NCI-H1417 treated with DMSO at 0.1 percent for 48 hours (cell line): ENCODE measurements at regions not wholly inside any gene's neighbourhood (a gene's known extent, or its start where the extent isn't known, plus 50 kb on each side); places are given as distances from the start of the nearest gene placed in this dataset.

Experiments
- DNase-seq: peaks from one replicate; lab custom pipeline; 2025; lab: John Stamatoyannopoulos, UW

- DNase-seq = no peak
Observed at GRCh38 chr18:65146482-65147021, 604.3 kb upstream of the CDH7 start.

- no peak for DNase-seq
Observed at GRCh38 chr18:65145312-65145711, 605.5 kb upstream of the CDH7 start.

DNA sequence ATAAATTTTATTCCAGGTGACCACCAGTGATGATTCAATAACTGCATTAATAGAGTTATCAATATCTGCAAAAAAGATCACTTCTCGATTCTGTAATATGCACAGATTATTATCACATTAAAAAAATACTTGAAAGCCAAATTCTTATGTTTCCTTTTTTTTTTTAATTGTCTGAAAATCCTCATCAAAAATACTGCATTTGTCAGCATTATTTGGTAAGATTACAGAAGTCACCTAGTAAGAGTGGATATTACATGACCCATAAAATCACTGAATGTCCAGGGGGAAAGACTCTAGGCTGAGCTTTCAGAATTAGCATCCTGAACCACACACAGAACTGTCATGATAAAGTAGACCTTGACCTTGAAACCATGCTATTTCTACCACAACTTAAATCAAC is 617.2 kb upstream of the CDH7 start:
- no peak for DNase-seq

DNA sequence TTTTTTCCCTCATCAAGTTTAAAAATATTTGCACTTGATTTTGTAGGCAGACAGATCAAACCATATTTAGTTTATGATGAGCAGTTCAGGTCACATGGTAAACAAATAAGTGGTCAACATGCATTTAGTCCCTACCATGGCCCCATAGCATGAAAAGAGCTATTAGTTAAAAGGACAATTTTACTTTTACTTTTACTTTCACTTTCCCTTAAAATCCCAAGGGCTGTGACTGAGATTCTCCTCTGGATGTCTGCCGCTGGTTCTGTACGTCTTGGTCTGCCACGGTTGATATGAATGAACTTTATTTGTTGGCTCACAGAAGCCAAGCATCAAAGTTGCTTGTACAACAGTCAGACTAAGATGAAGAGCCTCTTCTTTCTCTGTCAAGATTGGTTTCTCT is 626.2 kb upstream of the CDH7 start:
- no peak for DNase-seq

GRCh38 chr18:65103864-65104263 is 646.9 kb upstream of the CDH7 start:
- no peak for DNase-seq

- DNase-seq = no peak
Observed at GRCh38 chr18:65093346-65093745, 657.5 kb upstream of the CDH7 start.

DNA sequence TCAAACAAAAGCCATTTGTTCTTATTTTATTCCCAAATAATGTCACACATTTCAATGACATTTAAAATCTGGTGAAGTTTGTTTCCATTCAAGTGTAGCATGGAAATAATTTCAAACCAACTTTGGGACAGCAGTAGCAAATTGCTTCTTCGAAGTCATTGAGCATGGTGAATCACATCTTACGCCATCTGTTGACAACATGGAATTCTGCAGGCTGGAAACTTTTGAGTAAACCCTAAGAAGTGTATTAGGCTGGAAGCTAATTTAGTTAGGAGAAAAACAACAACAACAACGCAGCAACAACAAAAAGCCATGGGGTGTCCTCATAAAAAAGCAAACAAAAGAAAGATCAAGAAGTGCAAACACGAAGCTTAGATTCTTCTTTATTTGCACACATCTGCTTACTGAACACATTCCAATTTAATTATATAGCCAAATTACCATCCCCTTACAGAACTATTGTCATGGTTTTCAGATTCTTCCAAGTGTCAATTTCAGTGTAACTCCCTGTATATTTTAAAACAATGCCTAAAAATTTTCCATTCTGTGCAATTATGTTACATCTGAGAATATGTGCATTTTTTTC is 659.0 kb upstream of the CDH7 start:
- no peak for DNase-seq

DNA sequence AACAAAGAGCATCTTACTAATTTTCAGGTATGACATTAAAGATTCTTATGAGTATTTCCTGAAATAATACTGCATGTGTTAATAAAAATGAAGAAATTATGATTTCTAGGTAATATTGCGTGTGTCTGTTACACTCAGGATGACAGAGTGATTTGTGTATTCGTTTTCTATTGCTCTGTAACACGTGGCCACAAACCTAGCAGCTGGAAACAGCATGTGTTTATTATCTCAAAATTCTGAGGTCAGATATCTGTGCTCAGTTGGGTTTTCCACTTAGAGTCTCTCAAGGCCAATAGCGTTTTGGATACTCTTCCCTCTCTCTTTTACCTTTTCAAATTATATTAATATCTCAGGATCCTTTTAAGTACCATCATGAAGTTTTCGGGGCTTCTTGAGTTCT is 667.9 kb upstream of the CDH7 start:
- DNase-seq = no peak

- DNase-seq = no peak
Observed at GRCh38 chr18:65081786-65082185, 669.0 kb upstream of the CDH7 start.

GRCh38 chr18:65073060-65073550 is 677.7 kb upstream of the CDH7 start:
- DNase-seq = no peak

GRCh38 chr18:65057439-65058083 is 693.3 kb upstream of the CDH7 start:
- DNase-seq = no peak

- DNase-seq = no peak
Observed at GRCh38 chr18:65056575-65056974, 694.2 kb upstream of the CDH7 start.

DNA sequence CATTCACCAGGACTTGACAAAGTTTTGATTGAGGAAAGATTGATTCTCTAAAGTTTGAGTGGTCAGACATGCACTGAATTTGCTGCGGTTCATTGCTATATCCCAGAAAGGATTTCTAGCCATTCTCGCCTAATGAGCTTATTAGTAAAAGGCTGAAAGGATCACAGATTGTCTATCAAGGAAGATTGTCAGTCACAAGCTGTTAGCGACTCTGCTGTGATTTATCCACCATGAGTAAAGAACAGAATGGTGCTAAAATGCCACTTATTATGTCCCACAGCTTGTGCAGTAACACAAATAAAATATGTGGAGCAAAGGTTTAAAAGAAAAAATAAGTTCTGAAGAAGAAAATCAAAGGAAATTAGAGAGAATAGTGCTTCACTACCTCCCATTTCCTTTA is 701.2 kb upstream of the CDH7 start:
- DNase-seq = no peak

GRCh38 chr18:65039578-65039977 is 711.2 kb upstream of the CDH7 start:
- DNase-seq = no peak

DNA sequence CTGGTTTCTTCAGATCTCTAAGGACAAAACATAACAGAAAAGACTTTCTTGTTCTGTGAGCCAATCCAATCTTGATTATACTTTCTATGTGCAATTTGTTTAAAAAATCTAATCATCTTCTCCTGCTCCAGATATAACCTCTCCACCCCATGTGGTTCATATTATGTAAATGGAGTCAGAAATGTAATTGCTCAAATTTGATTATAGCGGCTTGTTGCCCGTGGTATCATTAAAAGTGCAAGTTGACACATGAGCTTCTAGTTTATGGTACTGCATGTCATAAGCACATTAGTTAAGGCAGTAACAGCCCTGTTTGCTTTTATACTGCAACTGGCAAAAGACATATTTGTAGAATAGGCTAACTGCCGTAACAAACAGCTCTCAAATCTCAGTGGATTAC is 715.1 kb upstream of the CDH7 start:
- no peak for DNase-seq

DNA sequence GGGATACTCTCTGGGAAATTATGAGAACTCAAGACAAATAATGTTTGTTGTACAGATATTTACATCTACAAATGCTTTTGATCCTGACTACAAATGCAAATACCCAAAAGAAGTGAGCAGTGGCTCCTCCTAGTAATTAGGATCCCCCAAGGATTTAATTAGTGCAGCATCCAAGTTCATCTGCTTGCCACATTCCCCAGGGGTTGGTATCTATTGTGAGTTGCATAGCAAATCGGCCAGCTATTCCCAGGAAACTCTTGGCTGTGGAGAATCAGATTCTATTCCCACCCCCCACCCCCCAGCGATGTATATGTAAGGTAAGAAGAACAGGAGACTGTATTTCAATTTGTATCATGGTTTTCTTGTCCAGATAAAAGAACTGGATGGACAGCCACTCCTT is 725.1 kb upstream of the CDH7 start:
- DNase-seq = no peak

DNA sequence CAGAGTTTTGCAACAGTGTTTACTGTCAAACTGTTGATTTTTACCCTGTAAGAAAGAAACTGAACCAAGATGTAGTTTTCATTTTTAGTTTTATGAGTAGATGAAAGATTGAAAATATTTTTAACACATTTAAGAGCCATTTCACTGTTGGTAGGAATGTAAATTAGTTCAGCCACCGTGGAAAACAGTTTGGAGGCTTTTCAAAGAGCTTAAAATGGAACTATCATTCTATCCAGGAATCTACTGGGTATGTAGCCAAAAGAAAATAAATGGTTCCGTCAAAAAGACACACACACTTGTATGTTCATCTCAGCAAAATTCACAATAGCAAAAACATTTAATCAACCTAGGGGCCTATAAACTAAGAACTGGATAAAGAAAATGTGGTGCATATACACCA is 729.8 kb upstream of the CDH7 start:
- DNase-seq = no peak

DNA sequence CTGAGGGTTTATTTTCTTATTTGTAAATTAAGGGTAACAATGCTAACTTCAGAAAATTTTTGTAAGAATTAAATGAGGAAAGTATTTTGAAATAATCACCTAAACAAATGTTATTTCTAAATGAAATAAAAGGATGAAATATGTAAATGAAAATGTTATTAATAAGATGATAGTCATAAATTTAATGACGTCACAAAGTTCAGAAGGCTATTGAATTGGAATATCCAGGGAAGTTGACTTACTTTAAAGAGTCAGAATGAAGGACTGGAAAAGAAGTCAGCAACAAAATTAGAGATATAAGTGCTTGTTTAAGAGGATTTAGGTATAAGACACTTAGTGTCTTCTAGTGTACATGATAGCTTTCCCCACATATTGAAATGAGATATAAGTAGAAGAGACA is 732.6 kb upstream of the CDH7 start:
- no peak for DNase-seq

DNA sequence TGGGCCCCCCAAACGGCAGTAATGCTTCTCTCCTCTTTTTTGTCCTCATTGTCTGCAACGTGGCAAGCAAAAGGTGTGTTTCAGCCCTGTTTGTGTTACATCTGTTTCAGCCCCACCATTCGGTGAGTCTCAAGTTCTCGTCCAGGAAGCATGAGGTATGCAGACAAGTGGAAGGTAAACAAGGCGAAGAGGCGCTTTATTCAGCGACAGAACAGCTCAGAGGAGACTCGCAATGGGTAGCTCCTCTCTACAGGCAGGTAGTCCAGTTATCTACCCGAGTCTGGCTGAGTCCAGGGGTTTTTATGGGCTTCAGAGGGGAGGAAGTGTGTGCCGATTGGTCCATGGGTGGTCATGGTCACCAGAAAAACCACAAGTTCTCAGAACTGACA is 733.4 kb upstream of the CDH7 start:
- DNase-seq = no peak

GRCh38 chr18:65016631-65017371 is 734.0 kb upstream of the CDH7 start:
- DNase-seq = no peak

- no peak for DNase-seq
Observed at GRCh38 chr18:64994370-64994769, 756.4 kb upstream of the CDH7 start.

DNA sequence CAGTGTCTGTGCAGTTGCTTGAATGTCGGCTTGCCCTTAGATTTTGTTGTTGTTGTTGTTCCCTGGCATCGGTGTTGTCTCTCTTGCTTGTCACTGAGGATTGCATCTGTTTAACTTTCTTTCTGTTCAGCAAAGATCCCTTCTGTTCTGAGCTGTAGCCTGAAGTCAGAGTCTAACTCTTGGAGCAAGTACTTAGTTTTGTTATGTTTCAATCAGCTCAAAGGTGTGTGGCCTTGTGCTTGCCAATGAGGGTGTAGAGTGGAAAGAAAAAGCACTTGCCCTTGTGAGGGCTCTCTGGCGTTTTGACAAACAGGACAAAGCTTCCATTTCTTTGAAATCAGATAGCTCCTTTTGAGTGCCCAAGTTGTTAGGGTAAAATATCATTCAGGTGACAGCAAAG is 757.1 kb upstream of the CDH7 start:
- DNase-seq = no peak

DNA sequence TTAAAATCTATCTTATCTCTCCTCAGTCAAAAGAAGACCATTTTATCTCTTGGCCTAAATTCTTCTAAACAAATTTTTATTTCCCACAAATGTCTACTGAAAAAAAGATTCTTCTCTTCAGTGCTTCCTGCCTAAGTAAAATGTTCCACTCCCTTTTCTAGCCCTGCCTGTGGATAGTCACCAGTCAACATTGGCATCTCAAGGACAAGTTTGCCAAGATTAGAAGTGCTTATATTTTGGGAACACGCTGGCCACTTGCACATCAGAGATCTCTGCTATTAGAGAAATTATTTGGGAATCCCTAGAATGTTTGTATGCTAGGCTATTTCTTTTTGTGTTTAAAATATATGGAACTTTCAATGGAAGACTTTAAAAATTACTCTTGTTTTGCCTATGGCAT is 758.2 kb upstream of the CDH7 start:
- no peak for DNase-seq
